Stimulated activated CD8-positive, alpha-beta memory T cell treated with anti-CD3 and anti-CD28 coated beads, Interleukin-2, amount 100 ng/mL, for 1 hour (primary cell): ENCODE measurements at regions not wholly inside any gene's neighbourhood (a gene's known extent, or its start where the extent isn't known, plus 50 kb on each side); places are given as distances from the start of the nearest gene placed in this dataset.

Source experiments
- DNase-seq, 2 donors: peaks; one replicate each; pipeline ENCODE4 v3.0.0-alpha.2; 2020; ENCODE audit warnings: low read depth in 2 of 2

- DNase-seq = no peak
Observed at GRCh38 chr1:47554082-47554481, 116.2 kb downstream of the FOXD2 start.

- DNase-seq = no peak
Observed at GRCh38 chr1:47554901-47555300, 117.1 kb downstream of the FOXD2 start.

GRCh38 chr1:47555306-47555705 is 117.5 kb downstream of the FOXD2 start:
- no peak for DNase-seq

- DNase-seq = no peak
Observed at GRCh38 chr1:47555841-47556560, 118.2 kb downstream of the FOXD2 start.

- DNase-seq = no peak
Observed at GRCh38 chr1:47557066-47557465, 119.2 kb downstream of the FOXD2 start.

- DNase-seq = no peak
Observed at GRCh38 chr1:47558601-47559593, 121.1 kb downstream of the FOXD2 start.

GRCh38 chr1:47559944-47560695 is 122.3 kb downstream of the FOXD2 start:
- DNase-seq = no peak

GRCh38 chr1:47561523-47562007 is 123.7 kb downstream of the FOXD2 start:
- DNase-seq = no peak

- DNase-seq = no peak
Observed at GRCh38 chr1:47562147-47562546, 124.3 kb downstream of the FOXD2 start.

- no peak for DNase-seq
Observed at GRCh38 chr1:47562799-47563198, 125.0 kb downstream of the FOXD2 start.

- no peak for DNase-seq
Observed at GRCh38 chr1:47563201-47563600, 125.4 kb downstream of the FOXD2 start.

- no peak for DNase-seq
Observed at GRCh38 chr1:47564570-47564969, 126.7 kb downstream of the FOXD2 start.

- no peak for DNase-seq
Observed at GRCh38 chr1:47565092-47565491, 127.2 kb downstream of the FOXD2 start.

- DNase-seq = no peak
Observed at GRCh38 chr1:47565676-47566075, 127.8 kb downstream of the FOXD2 start.

GRCh38 chr1:47568763-47569162 is 130.9 kb downstream of the FOXD2 start:
- no peak for DNase-seq

GRCh38 chr1:47569261-47569660 is 131.4 kb downstream of the FOXD2 start:
- no peak for DNase-seq

- no peak for DNase-seq
Observed at GRCh38 chr1:47569681-47570470, 132.0 kb downstream of the FOXD2 start.

GRCh38 chr1:47571161-47571560 is 133.3 kb downstream of the FOXD2 start:
- no peak for DNase-seq

GRCh38 chr1:47571952-47572351 is 134.1 kb downstream of the FOXD2 start:
- no peak for DNase-seq

GRCh38 chr1:47572731-47573430 is 135.0 kb downstream of the FOXD2 start:
- no peak for DNase-seq
